COR-L47 (cell line): ENCODE measurements at regions not wholly inside any gene's neighbourhood (a gene's known extent, or its start where the extent isn't known, plus 50 kb on each side); places are given as distances from the start of the nearest gene placed in this dataset.

ENCODE experiments used
- DNase-seq: peaks from one replicate; lab custom pipeline; 2025; lab: John Stamatoyannopoulos, UW

GRCh38 chr4:41318839-41319530, 62.3 kb downstream of the UCHL1 start:
- no peak for DNase-seq

- no peak for DNase-seq
Measured at GRCh38 chr4:41319553-41319952, 62.8 kb downstream of the UCHL1 start.

- DNase-seq = no peak
Measured at GRCh38 chr4:41320278-41320677, 63.5 kb downstream of the UCHL1 start.

- no peak for DNase-seq
Measured at GRCh38 chr4:41320786-41321185, 64.1 kb downstream of the UCHL1 start.

- no peak for DNase-seq
Measured at GRCh38 chr4:41321216-41321945, 64.7 kb downstream of the UCHL1 start.

GRCh38 chr4:41322617-41323016, 65.9 kb downstream of the UCHL1 start:
- no peak for DNase-seq

GRCh38 chr4:41323179-41323578, 66.5 kb downstream of the UCHL1 start:
- DNase-seq = no peak

GRCh38 chr4:41323706-41324105, 67.0 kb downstream of the UCHL1 start:
- DNase-seq = no peak

GRCh38 chr4:41324861-41325260, 68.1 kb downstream of the UCHL1 start:
- DNase-seq = no peak

GRCh38 chr4:41325901-41326300, 69.2 kb downstream of the UCHL1 start:
- DNase-seq = no peak

GRCh38 chr4:41326776-41327175, 70.0 kb downstream of the UCHL1 start:
- no peak for DNase-seq

GRCh38 chr4:41327770-41328169, 71.0 kb downstream of the UCHL1 start:
- no peak for DNase-seq

- no peak for DNase-seq
Measured at GRCh38 chr4:41329361-41329760, 72.6 kb downstream of the UCHL1 start.

GRCh38 chr4:41331224-41331623, 74.5 kb downstream of the UCHL1 start:
- DNase-seq = no peak

- no peak for DNase-seq
Measured at GRCh38 chr4:41332510-41333054, 75.9 kb downstream of the UCHL1 start.

- no peak for DNase-seq
Measured at GRCh38 chr4:41334182-41334581, 77.5 kb downstream of the UCHL1 start.

- peak; percentile 59 for DNase-seq
Measured at GRCh38 chr4:41339812-41340809, 83.4 kb downstream of the UCHL1 start.

GRCh38 chr4:41346306-41347061, 89.8 kb downstream of the UCHL1 start:
- no peak for DNase-seq

GRCh38 chr4:41349021-41349420, 92.3 kb downstream of the UCHL1 start:
- no peak for DNase-seq

GRCh38 chr4:41358647-41359421, 102.1 kb downstream of the UCHL1 start:
- DNase-seq = no peak

- DNase-seq = no peak
Measured at GRCh38 chr4:41359422-41359775, 102.7 kb downstream of the UCHL1 start.
